ENCODE measurements at regions not wholly inside any gene's neighbourhood (a gene's known extent, or its start where the extent isn't known, plus 50 kb on each side); places are given as distances from the start of the nearest gene placed in this dataset.

- no peak for DNase-seq (ENCODE audit: low read depth in 1 of 2, low spot score in 1 of 2)
Measured at GRCh38 chr5:158378931-158379330, 520.0 kb upstream of the CLINT1 start.

- DNase-seq (ENCODE audit: low read depth in 1 of 2, low spot score in 1 of 2) = no peak
Measured at GRCh38 chr5:158376679-158377078, 517.7 kb upstream of the CLINT1 start.

- DNase-seq (ENCODE audit: low read depth in 1 of 2, low spot score in 1 of 2) = no peak
Measured at GRCh38 chr5:158375531-158375930, 516.6 kb upstream of the CLINT1 start.

- no peak for DNase-seq (ENCODE audit: low read depth in 1 of 2, low spot score in 1 of 2)
Measured at GRCh38 chr5:158373608-158374395, 514.9 kb upstream of the CLINT1 start.

GRCh38 chr5:158369241-158369640 lies 510.3 kb upstream of the CLINT1 start:
- no peak for DNase-seq (ENCODE audit: low read depth in 1 of 2, low spot score in 1 of 2)

GRCh38 chr5:158368686-158369085 lies 509.7 kb upstream of the CLINT1 start:
- DNase-seq (ENCODE audit: low read depth in 1 of 2, low spot score in 1 of 2) = no peak

GRCh38 chr5:158364367-158364766 lies 505.4 kb upstream of the CLINT1 start:
- DNase-seq (ENCODE audit: low read depth in 1 of 2, low spot score in 1 of 2) = no peak

- DNase-seq (ENCODE audit: low read depth in 1 of 2, low spot score in 1 of 2) = no peak
Measured at GRCh38 chr5:158354958-158355357, 496.0 kb upstream of the CLINT1 start.

GRCh38 chr5:158351485-158352125 lies 492.7 kb upstream of the CLINT1 start:
- no peak for DNase-seq (ENCODE audit: low read depth in 1 of 2, low spot score in 1 of 2)

- no peak for DNase-seq (ENCODE audit: low read depth in 1 of 2, low spot score in 1 of 2)
Measured at GRCh38 chr5:158349987-158350386, 491.0 kb upstream of the CLINT1 start.

- no peak for DNase-seq (ENCODE audit: low read depth in 1 of 2, low spot score in 1 of 2)
Measured at GRCh38 chr5:158344376-158344775, 485.4 kb upstream of the CLINT1 start.

- DNase-seq (ENCODE audit: low read depth in 1 of 2, low spot score in 1 of 2) = no peak
Measured at GRCh38 chr5:158340608-158341007, 481.7 kb upstream of the CLINT1 start.

GRCh38 chr5:158326256-158326655 lies 467.3 kb upstream of the CLINT1 start:
- no peak for DNase-seq (ENCODE audit: low read depth in 1 of 2, low spot score in 1 of 2)

GRCh38 chr5:158324236-158324635 lies 465.3 kb upstream of the CLINT1 start:
- DNase-seq (ENCODE audit: low read depth in 1 of 2, low spot score in 1 of 2) = no peak

- DNase-seq (ENCODE audit: low read depth in 1 of 2, low spot score in 1 of 2) = no peak
Measured at GRCh38 chr5:158322620-158323019, 463.7 kb upstream of the CLINT1 start.

- DNase-seq (ENCODE audit: low read depth in 1 of 2, low spot score in 1 of 2) = no peak
Measured at GRCh38 chr5:158320934-158321333, 462.0 kb upstream of the CLINT1 start.

GRCh38 chr5:158320178-158320674 lies 461.3 kb upstream of the CLINT1 start:
- no peak for DNase-seq (ENCODE audit: low read depth in 1 of 2, low spot score in 1 of 2)

GRCh38 chr5:158317507-158317906 lies 458.6 kb upstream of the CLINT1 start:
- no peak for DNase-seq (ENCODE audit: low read depth in 1 of 2, low spot score in 1 of 2)

GRCh38 chr5:158313733-158314464 lies 455.0 kb upstream of the CLINT1 start:
- DNase-seq (ENCODE audit: low read depth in 1 of 2, low spot score in 1 of 2) = no peak

GRCh38 chr5:158313027-158313732 lies 454.2 kb upstream of the CLINT1 start:
- no peak for DNase-seq (ENCODE audit: low read depth in 1 of 2, low spot score in 1 of 2)

GRCh38 chr5:158309088-158309807 lies 450.3 kb upstream of the CLINT1 start:
- DNase-seq (ENCODE audit: low read depth in 1 of 2, low spot score in 1 of 2) = no peak
